ENCODE measurements at regions not wholly inside any gene's neighbourhood (a gene's known extent, or its start where the extent isn't known, plus 50 kb on each side); places are given as distances from the start of the nearest gene placed in this dataset.

DNA sequence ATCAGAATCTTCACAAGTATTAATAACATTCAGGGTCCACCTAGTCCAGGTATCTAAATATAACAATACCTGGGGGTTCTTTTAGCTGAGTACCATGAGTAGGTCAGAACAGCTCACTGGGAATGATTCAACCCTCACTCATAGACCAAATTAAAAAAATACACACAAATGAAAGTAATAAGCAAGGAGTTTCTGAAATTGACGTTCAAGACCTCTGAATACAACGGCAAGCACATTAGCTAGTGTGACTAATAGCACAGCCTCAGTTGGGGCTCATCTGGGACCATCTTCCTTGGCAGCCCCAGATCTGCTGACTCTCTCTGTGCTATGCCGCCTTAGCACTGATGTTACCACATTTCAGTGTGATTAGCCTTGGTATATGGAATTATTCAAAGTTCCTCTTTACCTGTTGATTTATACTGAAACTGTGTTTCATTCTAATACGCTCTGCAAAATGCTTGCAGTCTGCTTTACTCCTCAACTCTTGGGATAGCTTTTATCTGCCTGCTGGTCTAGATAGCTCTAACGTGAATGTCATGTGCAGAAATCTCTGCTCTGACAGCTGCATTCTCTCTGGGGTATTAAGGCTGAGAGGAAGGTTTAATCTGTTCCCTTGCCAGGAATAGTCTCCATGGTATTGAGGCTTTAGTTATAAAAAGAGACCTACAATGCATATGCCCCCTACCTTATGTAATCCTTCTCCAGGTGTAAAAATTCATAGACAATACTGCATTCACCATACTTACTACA, 153.3 kb downstream of the METTL4 start:
- no peak for DNase-seq (ENCODE audit: low read depth in 2 of 2)

DNA sequence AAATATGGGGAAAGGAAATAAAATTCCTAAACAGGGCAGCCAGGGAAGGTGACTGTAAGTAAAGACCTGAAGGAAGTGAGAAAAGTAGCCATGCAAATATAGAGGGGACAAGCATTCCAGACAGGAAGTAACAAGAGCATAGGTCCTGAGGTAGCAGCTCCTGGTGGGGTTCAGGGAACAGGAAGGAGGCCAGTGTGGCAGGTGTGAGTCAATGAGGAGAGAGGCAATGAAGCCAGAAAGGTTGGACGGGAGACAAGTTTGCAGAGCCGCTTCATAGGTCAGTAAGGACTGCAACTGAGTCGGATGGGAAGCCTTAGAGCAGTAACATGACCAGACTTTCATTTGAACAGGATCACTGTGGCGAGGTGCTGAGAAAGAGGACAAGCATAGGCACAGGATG, 150.9 kb downstream of the METTL4 start:
- DNase-seq (ENCODE audit: low read depth in 2 of 2): no peak

- DNase-seq (ENCODE audit: low read depth in 2 of 2): no peak
Observed at GRCh38 chr18:2423761-2424160, 147.5 kb downstream of the METTL4 start.

DNA sequence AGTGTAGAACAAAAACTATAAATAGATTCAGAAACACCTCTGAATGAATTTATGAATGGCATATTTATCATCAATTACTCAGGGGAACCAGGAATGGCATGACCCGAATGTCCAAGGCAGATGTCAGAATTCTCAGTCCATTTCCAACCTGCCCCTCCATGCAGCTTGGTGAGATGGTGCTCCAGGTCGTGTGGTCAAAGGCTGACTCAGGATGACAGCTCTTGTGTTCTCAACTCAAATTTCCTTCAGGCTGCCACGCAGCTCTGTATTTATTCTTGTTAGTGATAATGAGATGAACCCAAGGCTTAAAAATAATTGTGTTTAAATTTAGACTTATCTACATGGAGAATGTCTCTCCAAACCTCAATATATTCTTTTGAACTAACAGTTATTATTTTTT, 146.9 kb downstream of the METTL4 start:
- DNase-seq (ENCODE audit: low read depth in 2 of 2): no peak

DNA sequence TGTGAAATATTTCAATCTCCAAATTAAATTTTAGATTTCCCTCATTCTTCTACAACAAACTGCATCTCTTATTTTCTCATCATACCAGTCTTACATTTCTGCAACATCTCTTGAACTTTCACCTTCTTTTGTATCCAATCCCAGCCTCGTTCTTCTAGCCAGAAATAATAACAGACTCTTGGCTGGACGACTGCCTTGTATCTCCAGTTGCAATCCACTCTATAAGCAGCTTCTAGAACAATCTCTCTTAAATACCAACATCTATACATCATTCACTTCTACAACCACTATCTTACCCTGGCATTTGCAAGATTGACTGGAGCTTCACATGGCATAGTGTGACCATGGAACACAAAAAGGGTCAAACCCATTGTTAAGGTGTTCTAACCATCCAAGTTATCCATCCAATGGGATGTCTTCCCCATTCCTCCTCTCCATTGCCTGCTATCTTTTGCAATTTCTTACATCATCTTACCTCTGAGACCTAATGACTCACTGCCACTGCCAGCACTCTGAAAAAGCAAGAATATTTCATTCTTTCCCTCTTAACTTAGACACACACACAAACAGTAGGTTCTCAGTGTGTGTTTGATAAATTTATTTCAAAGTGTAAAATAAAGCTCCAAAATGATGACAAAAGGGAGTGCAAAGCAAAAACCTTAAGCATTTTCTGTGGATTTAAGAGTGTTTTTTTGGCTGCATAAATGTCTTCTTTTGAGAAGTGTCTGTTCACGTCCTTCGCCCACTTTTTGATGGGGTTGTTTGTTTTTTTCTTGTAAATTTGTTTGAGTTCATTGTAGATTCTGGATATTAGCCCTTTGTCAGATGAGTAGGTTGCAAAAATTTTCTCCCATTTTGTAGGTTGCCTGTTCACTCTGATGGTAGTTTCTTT, 145.6 kb downstream of the METTL4 start:
- no peak for DNase-seq (ENCODE audit: low read depth in 2 of 2)

GRCh38 chr18:2430191-2430590, 141.1 kb downstream of the METTL4 start:
- no peak for DNase-seq (ENCODE audit: low read depth in 2 of 2)

- DNase-seq (ENCODE audit: low read depth in 2 of 2): no peak
Observed at GRCh38 chr18:2431806-2432205, 139.5 kb downstream of the METTL4 start.

- DNase-seq (ENCODE audit: low read depth in 2 of 2): no peak
Observed at GRCh38 chr18:2433366-2433765, 137.9 kb downstream of the METTL4 start.

GRCh38 chr18:2441544-2441943, 129.8 kb downstream of the METTL4 start:
- DNase-seq (ENCODE audit: low read depth in 2 of 2): no peak

- no peak for DNase-seq (ENCODE audit: low read depth in 2 of 2)
Observed at GRCh38 chr18:2442006-2442405, 129.3 kb downstream of the METTL4 start.

- no peak for DNase-seq (ENCODE audit: low read depth in 2 of 2)
Observed at GRCh38 chr18:2442726-2443275, 128.5 kb downstream of the METTL4 start.

DNA sequence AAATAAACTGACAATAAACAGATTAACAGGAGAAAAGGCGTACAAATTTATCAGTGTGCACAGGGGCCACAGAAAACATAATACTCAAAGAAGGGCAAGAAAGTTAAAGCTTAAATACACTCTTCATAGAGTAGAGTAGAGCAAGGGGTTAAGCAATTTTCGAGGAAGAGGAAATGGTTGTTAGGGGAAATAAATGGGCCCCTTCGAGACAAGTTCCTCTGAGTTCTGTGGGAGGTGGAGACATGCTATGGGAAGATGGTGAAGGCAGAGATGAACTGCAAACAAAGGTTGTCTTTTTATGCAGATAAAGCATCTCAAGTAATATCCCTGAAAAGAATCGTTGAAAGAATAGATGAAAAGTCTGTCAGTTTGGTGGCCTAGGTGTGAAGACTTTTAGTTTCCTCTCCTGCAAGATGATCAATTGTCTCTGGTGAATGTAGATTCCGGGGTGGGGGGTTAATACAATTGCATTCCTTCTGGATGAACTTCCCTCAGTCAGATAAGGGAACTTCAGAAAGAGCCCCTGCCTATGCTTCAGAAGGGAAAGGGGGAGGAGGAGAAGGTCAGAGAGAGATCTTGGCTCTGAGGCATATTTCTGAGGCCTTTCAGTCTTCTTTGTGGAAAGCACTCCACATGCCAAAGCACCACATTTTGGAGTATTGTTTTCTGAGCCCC, 127.0 kb downstream of the METTL4 start:
- no peak for DNase-seq (ENCODE audit: low read depth in 2 of 2)

DNA sequence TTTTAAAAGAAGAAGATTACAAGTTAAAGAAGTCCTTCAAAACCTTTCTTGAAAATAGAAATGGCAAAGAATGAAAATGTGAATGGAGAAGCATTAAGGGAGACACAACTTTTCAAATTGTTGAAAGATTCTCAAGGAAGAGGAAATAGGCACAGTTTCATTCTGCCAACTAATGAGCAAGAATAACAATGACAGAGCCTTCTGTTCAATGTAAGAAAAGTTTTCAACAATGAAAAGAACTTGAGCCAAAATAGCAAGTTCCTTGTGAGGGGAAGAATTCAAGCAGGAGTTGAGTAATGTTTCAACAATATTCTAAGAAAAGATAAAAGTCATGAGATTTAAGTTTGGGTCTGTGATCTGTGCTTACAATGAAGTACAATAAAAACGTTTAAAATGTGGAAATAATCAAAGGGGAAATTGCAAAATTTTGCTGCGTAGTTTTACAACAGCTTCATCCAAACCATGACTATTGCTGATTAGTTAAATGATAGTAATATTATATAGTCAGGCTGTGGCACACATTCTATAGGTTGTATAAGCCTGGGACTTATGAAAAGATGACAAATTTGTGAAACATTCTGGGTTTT, 122.6 kb downstream of the METTL4 start:
- no peak for DNase-seq (ENCODE audit: low read depth in 2 of 2)

GRCh38 chr18:2451556-2451955, 119.7 kb downstream of the METTL4 start:
- DNase-seq (ENCODE audit: low read depth in 2 of 2): no peak

DNA sequence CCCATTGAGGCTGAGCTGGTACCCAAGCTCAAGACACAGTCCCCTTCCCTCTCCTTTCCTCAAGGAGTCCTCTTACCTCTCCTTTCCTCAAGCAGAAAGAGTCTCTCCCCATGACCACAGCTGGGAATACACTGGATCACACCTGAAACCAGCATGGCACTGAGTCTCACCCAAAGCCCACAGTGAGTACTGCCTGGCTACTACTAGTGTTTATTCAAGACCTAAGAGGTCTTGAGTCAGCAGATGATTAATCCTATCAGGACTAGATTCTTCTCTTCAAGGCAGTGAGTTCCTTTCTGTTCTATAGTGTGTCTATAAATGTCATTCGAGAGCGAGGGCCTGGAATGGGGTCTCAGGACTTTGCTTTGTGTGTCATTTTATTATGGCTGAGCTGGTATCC, 111.4 kb downstream of the METTL4 start:
- no peak for DNase-seq (ENCODE audit: low read depth in 2 of 2)

DNA sequence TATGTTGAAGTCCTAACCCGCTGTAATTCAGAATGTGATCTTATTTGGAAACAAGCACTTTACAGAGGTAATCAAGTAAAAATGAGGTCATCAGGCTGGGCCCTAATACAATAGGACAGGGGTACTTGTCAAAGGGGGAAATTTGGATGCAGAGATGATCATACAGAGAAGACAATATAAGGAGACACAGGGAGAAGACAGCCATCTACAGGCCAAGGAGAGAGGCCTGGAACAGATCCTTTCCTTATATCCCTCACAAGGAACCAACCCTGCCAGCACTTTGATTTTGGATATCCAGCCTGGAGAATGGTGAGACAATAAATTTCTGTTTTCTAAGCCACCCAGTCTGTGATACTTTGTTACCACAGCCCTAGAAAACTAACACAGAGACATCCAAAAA, 104.3 kb downstream of the METTL4 start:
- no peak for DNase-seq (ENCODE audit: low read depth in 2 of 2)

DNA sequence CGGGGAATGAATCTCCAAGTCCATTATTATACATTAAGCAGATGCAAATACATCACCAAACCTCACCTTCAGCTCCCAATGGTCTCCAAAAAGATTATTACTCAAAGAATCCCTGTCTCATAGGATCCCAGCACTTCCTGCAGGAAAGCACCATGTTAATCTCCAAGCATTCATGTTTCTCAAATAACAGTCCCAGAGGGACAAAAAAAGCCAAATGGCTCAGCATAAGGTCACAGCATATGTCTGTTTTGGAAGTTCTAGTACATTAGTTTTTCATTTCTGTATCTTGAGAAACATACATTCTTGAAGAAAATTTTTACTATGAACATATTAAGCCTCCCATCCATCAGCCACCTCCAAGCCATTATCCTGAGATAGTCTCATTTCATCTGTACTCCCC, 103.3 kb downstream of the METTL4 start:
- DNase-seq (ENCODE audit: low read depth in 2 of 2): no peak

DNA sequence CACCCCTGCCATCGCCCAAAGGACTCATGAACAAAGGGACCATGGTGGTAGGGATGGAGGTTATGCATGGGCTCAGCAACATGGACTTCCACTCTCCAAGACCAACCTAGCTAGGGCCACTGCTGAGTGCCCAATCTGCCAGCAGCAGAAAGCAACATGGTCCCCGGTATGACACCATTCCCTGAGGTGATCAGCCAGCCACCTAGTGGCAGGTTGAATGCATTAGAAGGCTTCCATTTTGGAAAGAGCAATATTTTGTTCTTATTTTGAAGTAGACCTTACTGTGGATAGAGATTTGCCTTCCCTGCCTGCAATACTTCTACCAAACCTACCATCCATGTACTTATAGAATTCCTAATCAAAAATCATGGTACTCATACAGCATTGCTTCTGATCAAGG, 99.8 kb downstream of the METTL4 start:
- DNase-seq (ENCODE audit: low read depth in 2 of 2): no peak

DNA sequence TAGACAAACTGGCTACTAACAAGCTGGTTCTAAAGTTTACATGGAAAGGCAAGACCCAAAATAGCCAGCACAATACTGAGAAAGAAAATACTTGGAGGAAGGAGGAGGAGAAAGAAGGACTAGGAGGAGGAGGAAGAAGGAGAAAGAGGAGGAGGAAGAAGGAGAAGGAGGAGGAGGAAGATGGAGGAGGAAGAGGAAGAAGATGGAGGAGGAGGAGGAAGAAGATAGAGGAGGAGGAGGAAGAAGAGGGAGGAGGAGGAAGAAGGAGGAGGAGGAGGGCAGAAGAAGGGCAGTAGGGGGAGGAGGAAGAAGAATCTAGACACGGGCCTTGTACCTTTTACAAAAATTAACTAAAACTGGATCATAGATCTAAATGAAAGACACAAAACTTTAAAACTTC, 92.6 kb downstream of the METTL4 start:
- DNase-seq (ENCODE audit: low read depth in 2 of 2): no peak

GRCh38 chr18:2480536-2480935, 90.8 kb downstream of the METTL4 start:
- no peak for DNase-seq (ENCODE audit: low read depth in 2 of 2)

DNA sequence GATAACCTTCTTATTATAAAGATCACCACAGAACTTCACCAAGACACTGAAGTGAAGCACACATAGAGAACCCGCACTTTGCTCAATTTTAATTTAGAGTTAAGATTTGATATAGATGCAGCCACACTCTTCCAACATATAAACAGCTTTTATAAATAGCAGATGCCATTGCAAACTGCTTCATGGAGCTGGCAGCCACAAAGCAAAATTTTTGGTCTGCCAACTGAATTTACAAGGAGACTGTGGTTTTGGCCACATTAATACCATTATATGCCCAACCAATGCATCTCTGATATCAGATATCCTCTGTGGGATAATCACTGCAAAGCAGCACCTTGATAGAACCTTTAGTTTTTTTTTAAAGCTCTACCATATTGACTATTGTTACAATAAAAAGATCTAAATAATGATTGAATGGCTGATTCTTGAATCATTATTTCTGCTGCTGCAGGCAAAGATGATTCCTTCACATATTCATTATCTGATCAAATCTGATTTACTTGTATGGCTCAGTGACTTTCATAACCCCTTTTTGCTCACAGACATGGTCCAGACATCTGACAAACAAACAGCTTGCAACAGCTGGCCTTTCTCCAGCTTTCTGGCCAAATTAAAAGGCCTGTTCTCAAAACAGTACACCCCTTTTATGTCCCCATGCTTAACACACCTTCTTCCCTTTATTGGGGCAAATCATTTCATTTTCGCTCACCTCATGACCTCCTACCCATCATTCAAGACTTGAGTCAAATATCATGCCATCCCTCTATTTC, 88.4 kb downstream of the METTL4 start:
- no peak for DNase-seq (ENCODE audit: low read depth in 2 of 2)

All from stimulated activated CD4-positive, alpha-beta T cell treated with anti-CD3 and anti-CD28 coated beads, Interleukin-12 subunit alpha, Interleukin-12 subunit beta, amount 100 ng/mL, for 24 hours (primary cell).